Activated CD8-positive, alpha-beta T cell treated with anti-CD3 and anti-CD28 coated beads, Interleukin-2, amount 10 ng/mL, durations not matched to agents 7 days and 5 days (primary cell): ENCODE measurements at regions not wholly inside any gene's neighbourhood (a gene's known extent, or its start where the extent isn't known, plus 50 kb on each side); places are given as distances from the start of the nearest gene placed in this dataset.

Experiments used
- ATAC-seq: fragments of 150-1000 bp; cut with Tn5 transposase; one replicate; pipeline ENCODE4 v1.10.0; 2021; ENCODE audit warnings: moderate library complexity
- CTCF ChIA-PET: fragments of 350-600 bp; sonication (Branson Sonifier 250); formaldehyde crosslinking; loops from one replicate; lab custom pipeline; 2021; ENCODE audit warnings: antibody characterized with exemption; lab: Charles Lee
- POLR2A ChIA-PET: fragments of 350-600 bp; sonication (Branson Sonifier 250); formaldehyde crosslinking; loops from one replicate; lab custom pipeline; 2021; ENCODE audit warnings: antibody characterized with exemption; lab: Charles Lee
- DNase-seq: peaks from one replicate; pipeline ENCODE4 v3.0.0-alpha.2; 2020
- H3K27ac Mint-ChIP-seq: one replicate; pipeline ENCODE4 v1.8.0; 2021; ENCODE audit warnings: mild to moderate bottlenecking, mixed read lengths
- H3K27me3 Mint-ChIP-seq: one replicate; pipeline ENCODE4 v1.8.0; 2021; ENCODE audit warnings: low read depth, mixed read lengths
- H3K36me3 Mint-ChIP-seq: one replicate; pipeline ENCODE4 v1.8.0; 2021; ENCODE audit warnings: low read depth, mixed read lengths
- H3K4me1 Mint-ChIP-seq: one replicate; pipeline ENCODE4 v1.8.0; 2021; ENCODE audit warnings: low read depth, mixed read lengths
- H3K4me3 Mint-ChIP-seq: one replicate; pipeline ENCODE4 v1.8.0; 2021; ENCODE audit warnings: mild to moderate bottlenecking, mixed read lengths
- H3K9me3 Mint-ChIP-seq: one replicate; pipeline ENCODE4 v1.8.0; 2022; ENCODE audit warnings: mixed read lengths; ENCODE audit not compliant: insufficient read depth

GRCh38 chr5:102040326-102040725, 255.8 kb downstream of the SLCO4C1 start:
- H3K27ac Mint-ChIP-seq = no peak overlapping the region
- H3K36me3 Mint-ChIP-seq = no peaks in the 10 kb centered on the region
- POLR2A ChIA-PET = no interaction called here

DNA sequence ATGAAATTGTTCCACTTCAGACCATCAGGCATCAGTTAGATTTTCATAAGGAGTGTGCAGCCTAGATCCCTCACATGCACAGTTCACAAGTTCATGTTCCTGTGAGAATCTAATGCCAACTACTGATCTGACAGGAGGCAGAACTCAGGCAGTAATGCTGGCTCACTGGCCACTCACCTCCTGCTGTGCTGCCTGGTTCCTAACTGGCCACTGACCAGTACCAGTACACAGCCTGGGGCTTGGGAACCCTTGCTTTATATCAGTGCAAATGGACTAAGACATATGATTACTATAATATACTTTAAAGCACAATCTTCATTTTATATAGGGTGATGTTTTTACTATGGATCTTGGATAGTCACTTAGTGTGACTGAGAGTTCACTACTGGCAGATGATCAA, 259.2 kb downstream of the SLCO4C1 start:
- Mint-ChIP-seq H3K27me3 (no peaks in the 10 kb centered on the region), H3K9me3 (no peaks in the 10 kb centered on the region), H3K27ac (no peak overlapping the region), H3K36me3 (no peaks in the 10 kb centered on the region), H3K4me1 (no peaks in the 10 kb centered on the region), H3K4me3 (no peak overlapping the region)
- ChIA-PET CTCF (no interaction called here), POLR2A (no interaction called here)
- DNase-seq = no peak
- ATAC-seq = no peak

More at GRCh38 chr5:102040326-102040725, 255.8 kb downstream of the SLCO4C1 start:
- CTCF ChIA-PET = no interaction called here
- H3K27me3 Mint-ChIP-seq = no peaks in the 10 kb centered on the region
- no peak for DNase-seq
- H3K4me1 Mint-ChIP-seq = no peaks in the 10 kb centered on the region
- no peak overlapping the region for H3K4me3 Mint-ChIP-seq
- no peaks in the 10 kb centered on the region for H3K9me3 Mint-ChIP-seq
- ATAC-seq = no peak

GRCh38 chr5:102031711-102032110, 264.4 kb downstream of the SLCO4C1 start:
- H3K4me3 Mint-ChIP-seq = no peak overlapping the region
- H3K9me3 Mint-ChIP-seq = no peaks in the 10 kb centered on the region
- ChIA-PET POLR2A (no interaction called here), CTCF (no interaction called here)
- no peaks in the 10 kb centered on the region for H3K27me3 Mint-ChIP-seq
- no peaks in the 10 kb centered on the region for H3K4me1 Mint-ChIP-seq
- ATAC-seq = no peak
- no peaks in the 10 kb centered on the region for H3K36me3 Mint-ChIP-seq
- H3K27ac Mint-ChIP-seq = no peak overlapping the region
- no peak for DNase-seq

DNA sequence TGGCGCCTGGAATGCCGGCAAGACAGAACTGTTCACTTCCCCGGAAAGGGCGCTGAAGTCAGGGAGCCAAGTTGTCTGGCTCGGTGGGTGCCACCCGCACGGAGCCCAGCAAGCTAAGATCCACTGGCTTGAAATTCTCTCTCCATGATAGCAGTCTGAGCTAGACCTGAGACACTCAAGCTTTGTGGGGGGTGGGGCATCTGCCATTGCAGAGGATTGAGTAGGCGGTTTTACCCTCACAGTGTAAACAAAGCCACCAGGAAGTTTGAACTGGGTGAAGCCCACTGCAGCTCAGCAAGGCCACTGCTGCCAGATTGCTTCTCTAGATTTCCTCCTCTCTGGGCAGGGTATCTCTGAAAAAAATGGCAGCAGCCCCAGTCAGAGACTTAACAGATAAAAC, 277.4 kb downstream of the SLCO4C1 start:
- no peaks in the 10 kb centered on the region for H3K36me3 Mint-ChIP-seq
- H3K4me1 Mint-ChIP-seq = no peaks in the 10 kb centered on the region
- ChIA-PET CTCF (no interaction called here), POLR2A (no interaction called here)
- H3K27ac Mint-ChIP-seq = no peak overlapping the region
- DNase-seq (no peak), ATAC-seq (no peak)
- H3K9me3 Mint-ChIP-seq = no peaks in the 10 kb centered on the region
- no peak overlapping the region for H3K4me3 Mint-ChIP-seq
- H3K27me3 Mint-ChIP-seq = no peaks in the 10 kb centered on the region

DNA sequence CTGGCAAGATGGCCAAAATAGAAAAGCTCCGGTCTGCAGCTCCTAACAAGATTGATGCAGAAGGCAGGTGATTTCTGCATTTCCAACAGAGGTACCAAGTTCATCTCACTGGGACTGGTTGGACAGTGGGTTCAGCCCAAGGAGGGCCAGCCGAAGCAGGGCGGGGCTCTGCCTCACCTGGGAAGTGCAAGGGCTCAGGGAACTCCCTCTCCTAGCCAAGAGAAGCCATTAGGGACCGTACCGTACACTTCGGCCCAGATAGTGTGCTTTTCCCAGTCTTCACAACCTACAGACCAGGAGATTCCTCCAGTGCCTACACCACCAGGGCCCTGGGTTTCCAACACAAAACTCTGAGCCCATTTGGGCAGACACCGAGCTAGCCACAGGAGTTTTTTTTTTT, 277.8 kb downstream of the SLCO4C1 start:
- Mint-ChIP-seq H3K27me3 (no peaks in the 10 kb centered on the region), H3K4me3 (no peak overlapping the region), H3K27ac (no peak overlapping the region), H3K36me3 (no peaks in the 10 kb centered on the region), H3K9me3 (no peaks in the 10 kb centered on the region), H3K4me1 (no peaks in the 10 kb centered on the region)
- DNase-seq = no peak
- ATAC-seq = no peak
- ChIA-PET POLR2A (no interaction called here), CTCF (no interaction called here)

DNA sequence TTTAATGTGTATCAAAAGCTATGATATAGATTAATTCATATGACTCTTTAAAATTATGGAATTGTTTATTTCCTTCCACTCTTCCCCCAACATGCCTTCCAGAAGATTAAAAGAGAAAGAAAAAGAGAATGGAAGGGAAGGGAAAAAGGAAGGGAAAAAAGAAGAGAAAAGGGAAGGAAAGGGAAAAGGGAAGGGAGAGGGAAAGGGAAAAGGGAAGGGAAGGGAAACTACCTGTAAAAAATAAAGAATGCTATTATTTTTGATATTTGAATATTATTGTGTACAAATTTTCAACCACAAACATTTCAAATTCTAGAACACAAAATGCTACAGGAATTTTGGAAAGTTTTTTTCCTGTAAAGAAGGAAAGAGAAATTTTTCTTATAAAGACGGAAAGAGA, 281.7 kb downstream of the SLCO4C1 start:
- CTCF ChIA-PET = no interaction called here
- H3K36me3 Mint-ChIP-seq = no peaks in the 10 kb centered on the region
- no peaks in the 10 kb centered on the region for H3K9me3 Mint-ChIP-seq
- no peak overlapping the region for H3K27ac Mint-ChIP-seq
- POLR2A ChIA-PET = no interaction called here
- DNase-seq (no peak), ATAC-seq (no peak)
- H3K4me1 Mint-ChIP-seq = no peaks in the 10 kb centered on the region
- no peaks in the 10 kb centered on the region for H3K27me3 Mint-ChIP-seq
- H3K4me3 Mint-ChIP-seq = no peak overlapping the region

GRCh38 chr5:102010644-102011043, 285.4 kb downstream of the SLCO4C1 start:
- H3K27ac Mint-ChIP-seq = no peak overlapping the region
- ChIA-PET CTCF (no interaction called here), POLR2A (no interaction called here)
- DNase-seq (no peak), ATAC-seq (no peak)
- H3K9me3 Mint-ChIP-seq = no peaks in the 10 kb centered on the region
- no peaks in the 10 kb centered on the region for H3K27me3 Mint-ChIP-seq
- no peaks in the 10 kb centered on the region for H3K36me3 Mint-ChIP-seq
- H3K4me3 Mint-ChIP-seq = no peak overlapping the region
- H3K4me1 Mint-ChIP-seq = no peaks in the 10 kb centered on the region

DNA sequence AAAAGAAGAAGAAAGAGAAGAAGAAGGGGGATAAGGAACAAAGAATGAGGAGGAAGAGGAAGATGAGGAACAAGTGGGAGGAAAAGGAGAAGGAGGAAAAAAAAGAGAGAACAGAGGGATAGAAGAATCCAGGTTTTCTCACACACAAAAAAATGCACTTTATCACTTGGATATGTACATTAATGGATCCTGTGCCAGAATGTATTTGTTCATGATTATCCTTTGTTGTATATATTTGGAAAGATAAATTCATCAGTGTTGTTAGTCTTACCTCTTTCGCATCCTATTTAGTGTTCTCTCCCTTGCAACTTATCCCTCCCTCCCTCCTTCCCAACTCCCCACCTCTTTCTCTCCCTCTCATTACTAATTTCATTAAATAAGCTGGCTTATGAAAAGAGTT, 298.8 kb downstream of the SLCO4C1 start:
- no peaks in the 10 kb centered on the region for H3K36me3 Mint-ChIP-seq
- ChIA-PET CTCF (no interaction called here), POLR2A (no interaction called here)
- H3K9me3 Mint-ChIP-seq = no peaks in the 10 kb centered on the region
- no peaks in the 10 kb centered on the region for H3K27me3 Mint-ChIP-seq
- H3K27ac Mint-ChIP-seq = no peak overlapping the region
- no peaks in the 10 kb centered on the region for H3K4me1 Mint-ChIP-seq
- DNase-seq (no peak), ATAC-seq (no peak)
- H3K4me3 Mint-ChIP-seq = no peak overlapping the region

- Mint-ChIP-seq H3K4me3 (no peak overlapping the region), H3K27ac (no peak overlapping the region), H3K36me3 (no peaks in the 10 kb centered on the region), H3K27me3 (no peaks in the 10 kb centered on the region), H3K4me1 (no peaks in the 10 kb centered on the region), H3K9me3 (no peaks in the 10 kb centered on the region)
- ChIA-PET POLR2A (no interaction called here), CTCF (no interaction called here)
- ATAC-seq (no peak), DNase-seq (no peak)
Observed at GRCh38 chr5:101995585-101995984, 300.5 kb downstream of the SLCO4C1 start.

GRCh38 chr5:101991486-101991885, 304.6 kb downstream of the SLCO4C1 start:
- no peaks in the 10 kb centered on the region for H3K36me3 Mint-ChIP-seq
- DNase-seq (no peak), ATAC-seq (no peak)
- no peaks in the 10 kb centered on the region for H3K4me1 Mint-ChIP-seq
- CTCF ChIA-PET = no interaction called here
- H3K27ac Mint-ChIP-seq = no peak overlapping the region
- no peaks in the 10 kb centered on the region for H3K27me3 Mint-ChIP-seq
- POLR2A ChIA-PET = no interaction called here
- H3K9me3 Mint-ChIP-seq = no peaks in the 10 kb centered on the region
- no peak overlapping the region for H3K4me3 Mint-ChIP-seq

DNA sequence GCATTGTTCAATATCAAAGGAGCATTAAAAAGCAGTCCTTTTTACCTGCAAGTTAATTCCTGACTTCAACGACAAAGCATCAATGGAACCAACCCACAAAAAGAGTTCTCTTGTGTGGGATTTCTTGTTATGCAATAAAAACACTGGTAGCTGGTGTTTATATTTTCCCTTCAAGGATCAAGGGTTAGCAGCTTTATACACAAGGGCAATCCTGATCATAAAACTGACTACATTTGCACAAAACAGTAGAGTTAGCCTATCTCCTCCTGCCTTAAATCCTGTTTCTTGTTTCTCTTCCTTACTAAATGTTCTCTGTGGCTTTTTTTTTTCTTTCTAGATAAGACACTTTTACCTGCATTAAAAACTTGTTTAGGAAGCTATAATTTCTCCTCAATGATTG, 306.4 kb downstream of the SLCO4C1 start:
- no peak overlapping the region for H3K4me3 Mint-ChIP-seq
- H3K36me3 Mint-ChIP-seq = no peaks in the 10 kb centered on the region
- no peak overlapping the region for H3K27ac Mint-ChIP-seq
- no peak for DNase-seq
- H3K4me1 Mint-ChIP-seq = no peaks in the 10 kb centered on the region
- ChIA-PET POLR2A (no interaction called here), CTCF (interaction anchor here (0.6 kb wide), 1 partner anchor 1828 kb away, joined by 3 read pairs; no protein-coding TSS in a partner anchor)
- no peaks in the 10 kb centered on the region for H3K9me3 Mint-ChIP-seq
- ATAC-seq = no peak
- H3K27me3 Mint-ChIP-seq = no peaks in the 10 kb centered on the region

GRCh38 chr5:101977729-101978345, 318.2 kb downstream of the SLCO4C1 start:
- DNase-seq (no peak), ATAC-seq (no peak)
- Mint-ChIP-seq H3K27me3 (no peaks in the 10 kb centered on the region), H3K36me3 (no peaks in the 10 kb centered on the region), H3K27ac (no peak overlapping the region), H3K4me3 (no peak overlapping the region), H3K4me1 (no peaks in the 10 kb centered on the region), H3K9me3 (no peaks in the 10 kb centered on the region)
- CTCF ChIA-PET = interaction anchor here (1.2 to 1.5 kb wide), 2 partner anchors 10 to 36 kb away, joined by 3 to 6 read pairs; no protein-coding TSS in a partner anchor
- POLR2A ChIA-PET = no interaction called here

DNA sequence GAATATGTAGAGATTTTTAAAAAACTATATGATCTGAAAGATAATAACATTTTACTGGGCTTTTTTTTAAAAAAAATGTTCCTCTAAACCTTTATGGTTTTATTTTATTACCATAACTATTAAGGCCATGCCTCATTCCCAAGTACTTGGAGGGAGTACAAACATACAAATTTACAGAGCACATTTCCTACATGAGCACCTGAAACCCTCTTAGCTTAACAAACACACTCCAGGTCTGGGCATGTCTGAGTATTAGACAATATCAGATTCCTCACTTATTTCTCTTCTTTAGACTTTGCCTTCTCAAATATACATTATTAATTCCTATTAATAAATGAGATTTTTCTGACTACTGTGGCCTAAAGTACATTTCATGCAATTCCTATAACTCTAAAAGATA, 319.2 kb downstream of the SLCO4C1 start:
- ChIA-PET POLR2A (no interaction called here), CTCF (no interaction called here)
- Mint-ChIP-seq H3K36me3 (no peaks in the 10 kb centered on the region), H3K9me3 (no peaks in the 10 kb centered on the region), H3K27me3 (no peaks in the 10 kb centered on the region), H3K27ac (no peak overlapping the region), H3K4me3 (no peak overlapping the region), H3K4me1 (no peaks in the 10 kb centered on the region)
- DNase-seq (no peak), ATAC-seq (no peak)
